Cerebellar cortex (tissue), 1 donor: ENCODE measurements at regions not wholly inside any gene's neighbourhood (a gene's known extent, or its start where the extent isn't known, plus 50 kb on each side); places are given as distances from the start of the nearest gene placed in this dataset.

ENCODE experiments used
- DNase-seq: peaks from one replicate; pipeline ENCODE4 v3.0.0-alpha.2; 2015; ENCODE audit warnings: low spot score

GRCh38 chr6:2562721-2563451, 187.8 kb downstream of the MYLK4 start:
- DNase-seq = no peak

- DNase-seq = no peak
These were observed 189.6 kb downstream of the MYLK4 start for GRCh38 chr6:2560917-2561698.

- DNase-seq = no peak
These were observed 190.4 kb downstream of the MYLK4 start for GRCh38 chr6:2560140-2560818.

GRCh38 chr6:2558861-2559801, 191.6 kb downstream of the MYLK4 start:
- no peak for DNase-seq

GRCh38 chr6:2558098-2558680, 192.5 kb downstream of the MYLK4 start:
- DNase-seq = no peak

GRCh38 chr6:2557181-2557720, 193.5 kb downstream of the MYLK4 start:
- no peak for DNase-seq

- no peak for DNase-seq
These were observed 194.0 kb downstream of the MYLK4 start for GRCh38 chr6:2556761-2557160.

GRCh38 chr6:2554651-2555260, 196.0 kb downstream of the MYLK4 start:
- DNase-seq = no peak

- no peak for DNase-seq
These were observed 198.1 kb downstream of the MYLK4 start for GRCh38 chr6:2552526-2553154.

- no peak for DNase-seq
These were observed 199.0 kb downstream of the MYLK4 start for GRCh38 chr6:2551705-2552104.

- no peak for DNase-seq
These were observed 200.5 kb downstream of the MYLK4 start for GRCh38 chr6:2550247-2550646.

GRCh38 chr6:2549834-2550233, 200.9 kb downstream of the MYLK4 start:
- no peak for DNase-seq

- no peak for DNase-seq
These were observed 203.4 kb downstream of the MYLK4 start for GRCh38 chr6:2547355-2547754.

GRCh38 chr6:2546901-2547300, 203.8 kb downstream of the MYLK4 start:
- no peak for DNase-seq

- DNase-seq = no peak
These were observed 205.2 kb downstream of the MYLK4 start for GRCh38 chr6:2545383-2546038.

GRCh38 chr6:2543321-2543720, 207.4 kb downstream of the MYLK4 start:
- no peak for DNase-seq

- DNase-seq = no peak
These were observed 207.9 kb downstream of the MYLK4 start for GRCh38 chr6:2542858-2543218.

GRCh38 chr6:2542101-2542857, 208.4 kb downstream of the MYLK4 start:
- DNase-seq = no peak

- no peak for DNase-seq
These were observed 214.3 kb downstream of the MYLK4 start for GRCh38 chr6:2536451-2536850.
